SK-N-DZ (cell line): ENCODE measurements at regions not wholly inside any gene's neighbourhood (a gene's known extent, or its start where the extent isn't known, plus 50 kb on each side); places are given as distances from the start of the nearest gene placed in this dataset.
"Not testable (repeated sequence)": the region's sequence is repeated elsewhere in the genome, so short reads cannot be mapped to it uniquely, and the experiment has no call there.

ENCODE experiments used
- DNase-seq: peaks from one replicate; pipeline ENCODE4 v3.0.0-alpha.2; 2015; ENCODE audit warnings: low spot score

GRCh38 chrX:150125045-150125444 is 186.8 kb upstream of the EOLA2 start:
- DNase-seq, result not testable (repeated sequence)

- no peak for DNase-seq
These were observed 188.9 kb upstream of the EOLA2 start for GRCh38 chrX:150127216-150127615.

- no peak for DNase-seq
These were observed 205.6 kb upstream of the EOLA2 start for GRCh38 chrX:150143721-150144440.

- DNase-seq, result no peak
These were observed 208.1 kb upstream of the EOLA2 start for GRCh38 chrX:150146271-150146896.

GRCh38 chrX:150148749-150149672 is 210.7 kb upstream of the EOLA2 start:
- no peak for DNase-seq

- no peak for DNase-seq
These were observed 211.9 kb upstream of the EOLA2 start for GRCh38 chrX:150150076-150150779.

GRCh38 chrX:150150780-150151125 is 212.4 kb upstream of the MAMLD1 start:
- DNase-seq, result no peak

- no peak for DNase-seq
These were observed 211.1 kb upstream of the MAMLD1 start for GRCh38 chrX:150152036-150152435.

- no peak for DNase-seq
These were observed 210.6 kb upstream of the MAMLD1 start for GRCh38 chrX:150152546-150152945.

- no peak for DNase-seq
These were observed 207.6 kb upstream of the MAMLD1 start for GRCh38 chrX:150155436-150156035.

GRCh38 chrX:150156615-150157014 is 206.5 kb upstream of the MAMLD1 start:
- DNase-seq, result no peak

- no peak for DNase-seq
These were observed 205.8 kb upstream of the MAMLD1 start for GRCh38 chrX:150157291-150157690.

- DNase-seq, result peak; percentile 8
These were observed 204.4 kb upstream of the MAMLD1 start for GRCh38 chrX:150158554-150159332.

GRCh38 chrX:150159537-150159936 is 203.6 kb upstream of the MAMLD1 start:
- no peak for DNase-seq

GRCh38 chrX:150160656-150161055 is 202.5 kb upstream of the MAMLD1 start:
- no peak for DNase-seq

GRCh38 chrX:150161193-150161592 is 201.9 kb upstream of the MAMLD1 start:
- no peak for DNase-seq

GRCh38 chrX:150162141-150162540 is 201.0 kb upstream of the MAMLD1 start:
- DNase-seq, result no peak

- DNase-seq, result no peak
These were observed 199.7 kb upstream of the MAMLD1 start for GRCh38 chrX:150163221-150163930.

GRCh38 chrX:150163956-150164726 is 199.0 kb upstream of the MAMLD1 start:
- no peak for DNase-seq
